Loucy (cell line): ENCODE measurements at regions not wholly inside any gene's neighbourhood (a gene's known extent, or its start where the extent isn't known, plus 50 kb on each side); places are given as distances from the start of the nearest gene placed in this dataset.

Experiments
- H2AFZ ChIP-seq: fragments of 200-600 bp; sonication (generic); 2 replicates; pipeline ENCODE4 v1.6.0; 2016; ENCODE audit warnings: antibody characterized with exemption, mild to moderate bottlenecking, low read length, moderate library complexity
- H3F3A ChIP-seq: fragments of 200-600 bp; 2 replicates; pipeline ENCODE4 v1.6.0; 2016; ENCODE audit warnings: antibody characterized with exemption, low read depth, mild to moderate bottlenecking
- H3K27me3 ChIP-seq: fragments of 200-600 bp; sonication (generic); 2 replicates; pipeline ENCODE4 v1.6.1; 2014; ENCODE audit warnings: low read length, mild to moderate bottlenecking; ENCODE audit not compliant: insufficient read depth, poor library complexity, severe bottlenecking
- H3K36me3 ChIP-seq: fragments of 200-600 bp; sonication (generic); 2 replicates; pipeline ENCODE4 v1.6.1; 2016; ENCODE audit warnings: low read length; ENCODE audit not compliant: insufficient read depth
- H3K4me1 ChIP-seq: fragments of 200-600 bp; sonication (generic); 2 replicates; pipeline ENCODE4 v1.5.1; 2014; ENCODE audit warnings: low read length, mild to moderate bottlenecking; ENCODE audit not compliant: insufficient read depth, poor library complexity, severe bottlenecking
- H3K4me2 ChIP-seq: fragments of 200-600 bp; sonication (generic); 2 replicates; pipeline ENCODE4 v1.6.0; 2014; ENCODE audit warnings: antibody characterized with exemption, low read length, low read depth, mild to moderate bottlenecking; ENCODE audit not compliant: poor library complexity, severe bottlenecking
- H3K4me3 ChIP-seq: fragments of 200-600 bp; sonication (generic); 2 replicates; pipeline ENCODE4 v1.5.1; 2014; ENCODE audit warnings: low read length, mild to moderate bottlenecking, mixed read lengths; ENCODE audit not compliant: poor library complexity, severe bottlenecking
- H3K79me2 ChIP-seq: fragments of 200-600 bp; sonication (generic); 2 replicates; pipeline ENCODE4 v1.6.1; 2014; ENCODE audit warnings: low read length; ENCODE audit not compliant: insufficient read depth
- H3K9ac ChIP-seq: fragments of 200-600 bp; sonication (generic); 2 replicates; pipeline ENCODE4 v1.6.0; 2014; ENCODE audit warnings: mild to moderate bottlenecking, low read depth, low read length, moderate library complexity; ENCODE audit not compliant: poor library complexity, severe bottlenecking
- H3K9me2 ChIP-seq: fragments of 200-600 bp; sonication (generic); replicated peaks from 2 replicates; pipeline ENCODE4 v1.6.1; 2016; ENCODE audit warnings: low read depth, low read length, mixed read lengths
- H3K9me3 ChIP-seq: fragments of 200-600 bp; sonication (generic); 2 replicates; pipeline ENCODE4 v1.6.1; 2014; ENCODE audit warnings: mild to moderate bottlenecking, antibody characterized with exemption, low read length, low read depth; ENCODE audit not compliant: insufficient read depth
- H4K20me1 ChIP-seq: fragments of 200-600 bp; sonication (generic); 2 replicates; pipeline ENCODE4 v1.6.0; 2014; ENCODE audit warnings: antibody characterized with exemption, low read length, mild to moderate bottlenecking; ENCODE audit not compliant: insufficient read depth, poor library complexity, severe bottlenecking
- EZH2phosphoT487 ChIP-seq: fragments of 200-600 bp; IDR thresholded peaks from 2 replicates; pipeline ENCODE4 v1.6.1; 2018; ENCODE audit warnings: antibody characterized with exemption, mild to moderate bottlenecking, moderate library complexity, borderline replicate concordance
- TF ChIP-seq, protein P1 (sequence below): fragments of 200-600 bp; sonication (generic); conservative IDR thresholded peaks from 2 replicates; pipeline ENCODE4 v1.5.1; 2014; ENCODE audit warnings: mild to moderate bottlenecking, antibody characterized with exemption, low read length

DNA sequence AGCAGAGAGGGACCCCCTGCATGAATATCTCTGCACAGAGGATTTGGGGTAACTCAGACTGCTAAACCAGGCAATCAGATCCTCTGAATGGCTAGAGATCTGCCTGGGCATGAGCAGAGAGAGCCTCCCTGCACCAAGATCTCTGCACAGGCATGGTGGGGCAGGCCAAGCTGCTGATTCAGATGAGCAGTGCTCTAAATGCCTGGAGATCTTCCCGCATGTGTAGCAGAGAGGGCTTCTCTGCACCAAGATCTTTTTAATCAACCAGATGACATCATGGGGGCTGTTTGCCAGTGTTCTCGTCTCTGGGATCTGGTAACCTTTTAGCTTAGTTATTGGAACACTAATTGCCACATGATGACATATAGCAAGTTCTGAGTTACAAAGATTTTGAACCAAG is 301.3 kb upstream of the GALNT5 start:
- H3K36me3 ChIP-seq = no peaks in the 10 kb centered on the region
- H4K20me1 ChIP-seq = no peaks in the 10 kb centered on the region
- no peaks in the 10 kb centered on the region for H3K79me2 ChIP-seq
- no peak overlapping the region for H2AFZ ChIP-seq
- no peak overlapping the region for H3K4me3 ChIP-seq
- H3K27me3 ChIP-seq = no peaks in the 10 kb centered on the region
- H3K4me2 ChIP-seq = no peak overlapping the region
- H3K4me1 ChIP-seq = no peaks in the 10 kb centered on the region
- TF ChIP-seq EZH2phosphoT487 = no peak
- TF ChIP-seq, protein P1, sequence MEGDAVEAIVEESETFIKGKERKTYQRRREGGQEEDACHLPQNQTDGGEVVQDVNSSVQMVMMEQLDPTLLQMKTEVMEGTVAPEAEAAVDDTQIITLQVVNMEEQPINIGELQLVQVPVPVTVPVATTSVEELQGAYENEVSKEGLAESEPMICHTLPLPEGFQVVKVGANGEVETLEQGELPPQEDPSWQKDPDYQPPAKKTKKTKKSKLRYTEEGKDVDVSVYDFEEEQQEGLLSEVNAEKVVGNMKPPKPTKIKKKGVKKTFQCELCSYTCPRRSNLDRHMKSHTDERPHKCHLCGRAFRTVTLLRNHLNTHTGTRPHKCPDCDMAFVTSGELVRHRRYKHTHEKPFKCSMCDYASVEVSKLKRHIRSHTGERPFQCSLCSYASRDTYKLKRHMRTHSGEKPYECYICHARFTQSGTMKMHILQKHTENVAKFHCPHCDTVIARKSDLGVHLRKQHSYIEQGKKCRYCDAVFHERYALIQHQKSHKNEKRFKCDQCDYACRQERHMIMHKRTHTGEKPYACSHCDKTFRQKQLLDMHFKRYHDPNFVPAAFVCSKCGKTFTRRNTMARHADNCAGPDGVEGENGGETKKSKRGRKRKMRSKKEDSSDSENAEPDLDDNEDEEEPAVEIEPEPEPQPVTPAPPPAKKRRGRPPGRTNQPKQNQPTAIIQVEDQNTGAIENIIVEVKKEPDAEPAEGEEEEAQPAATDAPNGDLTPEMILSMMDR = no peak
- H3K9ac ChIP-seq = no peak overlapping the region
- peaks cover 7% of the 10 kb centered on the region; the same call in 1 of the 2 replicates for H3K9me3 ChIP-seq
- no peaks in the 10 kb centered on the region for H3K9me2 ChIP-seq
- H3F3A ChIP-seq = no peaks in the 10 kb centered on the region

DNA sequence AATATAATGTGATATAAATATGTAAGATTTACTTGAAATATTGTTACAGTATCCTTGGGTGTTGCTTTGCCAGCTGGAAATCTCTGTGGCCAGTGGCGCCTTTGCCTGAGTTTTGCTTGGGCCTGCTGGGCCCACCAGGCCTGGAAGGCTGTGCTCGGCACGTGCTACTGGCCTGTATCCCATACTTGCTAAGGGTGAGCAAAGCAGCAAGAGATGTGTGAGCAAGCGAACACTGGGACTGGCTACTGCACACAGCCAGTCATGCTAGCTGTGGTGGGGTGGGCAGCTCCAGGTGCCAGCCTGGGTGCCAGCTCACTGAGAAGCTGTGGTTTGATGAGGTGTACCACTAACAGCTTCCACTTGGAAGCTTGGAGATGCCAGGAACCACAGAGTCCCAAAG is 299.1 kb upstream of the GALNT5 start:
- Histone ChIP-seq H2AFZ (no peak overlapping the region), H3K9me3 (peaks cover 7% of the 10 kb centered on the region; the same call in 1 of the 2 replicates), H3K79me2 (no peaks in the 10 kb centered on the region)

DNA sequence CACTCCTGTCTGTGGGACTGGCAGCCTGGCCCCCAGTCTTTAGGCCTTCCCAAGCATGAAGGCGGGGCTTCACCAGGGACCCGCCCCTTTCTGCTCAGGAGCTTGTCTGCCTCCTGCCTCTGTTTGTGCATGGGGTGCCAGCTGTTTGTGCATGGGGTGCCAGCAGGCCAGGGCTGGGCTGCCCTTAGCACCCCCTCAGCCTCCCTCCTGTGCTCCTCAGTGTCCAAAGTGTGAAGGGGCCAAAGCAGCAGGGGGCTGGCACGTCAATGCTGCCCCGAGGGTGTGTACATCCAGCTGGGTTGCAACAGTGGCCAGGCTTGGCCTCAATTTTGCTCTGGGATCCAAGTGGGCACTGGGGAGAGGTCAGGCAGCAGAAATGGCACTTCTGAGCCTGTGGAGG is 298.0 kb upstream of the GALNT5 start:
- H3K4me3 ChIP-seq = no peak overlapping the region
- H3K4me1 ChIP-seq = no peaks in the 10 kb centered on the region

More for the DNA sequence above, 299.1 kb upstream of the GALNT5 start:
- Histone ChIP-seq H3K27me3 (no peaks in the 10 kb centered on the region), H3K4me2 (no peak overlapping the region), H3K4me3 (no peak overlapping the region), H3K9me2 (no peaks in the 10 kb centered on the region), H3F3A (no peaks in the 10 kb centered on the region), H3K9ac (no peak overlapping the region), H3K36me3 (no peaks in the 10 kb centered on the region), H3K4me1 (no peaks in the 10 kb centered on the region), H4K20me1 (no peaks in the 10 kb centered on the region)
- TF ChIP-seq EZH2phosphoT487 = no peak
- TF ChIP-seq, protein P1 = no peak

More for the DNA sequence above, 298.0 kb upstream of the GALNT5 start:
- Histone ChIP-seq H2AFZ (no peak overlapping the region), H3K9me2 (no peaks in the 10 kb centered on the region), H3K27me3 (no peaks in the 10 kb centered on the region), H3K4me2 (no peak overlapping the region), H3K36me3 (no peaks in the 10 kb centered on the region), H4K20me1 (no peaks in the 10 kb centered on the region), H3K9ac (no peak overlapping the region), H3F3A (no peaks in the 10 kb centered on the region), H3K9me3 (peaks cover 7% of the 10 kb centered on the region; the same call in 1 of the 2 replicates), H3K79me2 (no peaks in the 10 kb centered on the region)
- TF ChIP-seq, protein P1 = no peak
- no peak for TF ChIP-seq EZH2phosphoT487
